ENCODE measurements at regions not wholly inside any gene's neighbourhood (a gene's known extent, or its start where the extent isn't known, plus 50 kb on each side); places are given as distances from the start of the nearest gene placed in this dataset.

DNA sequence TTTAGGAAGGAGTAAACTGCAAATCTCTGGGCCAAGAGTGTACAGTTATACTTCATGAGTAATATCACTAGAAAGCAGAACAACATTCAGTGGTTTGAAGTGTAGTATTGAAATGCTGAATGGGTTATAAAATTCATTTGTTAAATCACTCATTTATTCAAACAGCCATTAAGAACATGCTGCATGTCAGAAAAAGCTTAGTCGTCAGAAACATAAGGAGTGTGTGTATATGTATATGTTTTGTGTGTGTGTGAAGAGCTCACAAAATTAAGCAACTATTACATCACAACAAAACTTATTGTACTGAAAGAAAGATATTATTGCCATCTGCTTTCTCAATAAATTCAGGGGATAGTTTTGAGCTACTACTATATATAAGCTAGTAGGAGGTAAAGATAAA, 165.4 kb upstream of the PCDH9 start:
- no peak for TF ChIP-seq EZH2phosphoT487 (IDR thresholded peaks at IDR 0.05; ENCODE audit: insufficient read depth, low read depth)
- TF ChIP-seq EZH2 (IDR thresholded peaks at IDR 0.05; ENCODE audit: insufficient read depth, poor library complexity, severe bottlenecking) = no peak

Measured in GM23248 (cell line).